Fibroblast of lung (primary cell): ENCODE measurements at regions not wholly inside any gene's neighbourhood (a gene's known extent, or its start where the extent isn't known, plus 50 kb on each side); places are given as distances from the start of the nearest gene placed in this dataset.
"Not testable (repeated sequence)": the region's sequence is repeated elsewhere in the genome, so short reads cannot be mapped to it uniquely, and the experiment has no call there.

Experiments used
- DNase-seq, 2 donors: peaks; one replicate each; pipeline versions ENCODE4 v3.0.0 to v3.0.0-alpha.2; 2010; ENCODE audit warnings: low read depth in 2 of 2
- H2AFZ ChIP-seq: 2 replicates; pipeline ENCODE4 v1.5.1; 2012; ENCODE audit warnings: low read length, control low read depth, inconsistent platforms
- H3K27ac ChIP-seq: 2 replicates; pipeline ENCODE4 v1.5.1; 2011; ENCODE audit warnings: low read length, control low read depth; ENCODE audit not compliant: insufficient read depth
- H3K27me3 ChIP-seq: 2 replicates; pipeline ENCODE4 v1.5.1; 2011; ENCODE audit warnings: mild to moderate bottlenecking, low read length; ENCODE audit not compliant: control insufficient read depth, insufficient read depth
- H3K36me3 ChIP-seq: 2 replicates; pipeline ENCODE4 v1.5.1; 2011; ENCODE audit warnings: low read length; ENCODE audit not compliant: control insufficient read depth, insufficient read depth
- H3K4me1 ChIP-seq: 2 replicates; pipeline ENCODE4 v1.5.1; 2011; ENCODE audit warnings: low read length; ENCODE audit not compliant: control insufficient read depth, insufficient read depth; ENCODE audit errors: extremely low read depth
- H3K4me2 ChIP-seq: 2 replicates; pipeline ENCODE4 v1.5.1; 2011; ENCODE audit warnings: low read length, control low read depth; ENCODE audit not compliant: insufficient read depth; ENCODE audit errors: extremely low read depth
- H3K4me3 ChIP-seq, 4 experiments: fragments of 200-600 bp in 1 of 4; sonication (generic) in 1 of 4; replicated peaks in 1 of 4; 2 replicates each; pipeline ENCODE4 v1.5.1; 2011 to 2016; ENCODE audit warnings: low read length in 4 of 4, low read depth in 3 of 4, mild to moderate bottlenecking in 3 of 4, control low read depth in 2 of 4, inconsistent platforms in 1 of 4, mixed read lengths in 1 of 4; ENCODE audit not compliant: insufficient read depth in 1 of 4; ENCODE audit errors: control extremely low read depth in 1 of 4
- H3K79me2 ChIP-seq: 2 replicates; pipeline ENCODE4 v1.5.1; 2012; ENCODE audit warnings: mild to moderate bottlenecking, low read length, inconsistent platforms; ENCODE audit not compliant: control insufficient read depth, insufficient read depth
- H3K9ac ChIP-seq: 2 replicates; pipeline ENCODE4 v1.5.1; 2011; ENCODE audit warnings: mild to moderate bottlenecking, low read length, control low read depth; ENCODE audit not compliant: insufficient read depth
- H3K9me3 ChIP-seq: 2 replicates; pipeline ENCODE4 v1.5.1; 2012; ENCODE audit warnings: low read depth, low read length; ENCODE audit not compliant: control insufficient read depth, insufficient read depth
- H4K20me1 ChIP-seq: 2 replicates; pipeline ENCODE4 v1.5.1; 2011; ENCODE audit warnings: low read length; ENCODE audit not compliant: control insufficient read depth, insufficient read depth; ENCODE audit errors: extremely low read depth
- CTCF ChIP-seq, 2 donors: IDR thresholded peaks in 1 of 2; conservative IDR thresholded peaks in 1 of 2; 1 replicate in 1 of 2; 2 replicates in 1 of 2; pipeline ENCODE4 v1.5.1; 2011 to 2012; ENCODE audit warnings: low read length in 2 of 2, control low read depth in 1 of 2, inconsistent platforms in 1 of 2, low read depth in 1 of 2, mild to moderate bottlenecking in 1 of 2
- EZH2 ChIP-seq: IDR thresholded peaks from 2 replicates; pipeline ENCODE4 v1.5.1; 2012; ENCODE audit warnings: low read length, control low read depth, mild to moderate bottlenecking; ENCODE audit errors: missing control alignments

- DNase-seq: no peak
- Histone ChIP-seq H3K4me1 (no peaks in the 10 kb centered on the region), H3K9me3 (no peaks in the 10 kb centered on the region), H3K27me3 (no peaks in the 10 kb centered on the region), H4K20me1 (no peaks in the 10 kb centered on the region), H3K27ac (no peak overlapping the region), H3K4me3 (no peak overlapping the region), H3K4me2 (no peak overlapping the region), H3K9ac (no peak overlapping the region), H3K79me2 (no peaks in the 10 kb centered on the region), H3K36me3 (no peaks in the 10 kb centered on the region), H2AFZ (no peak overlapping the region)
- TF ChIP-seq CTCF (conservative IDR thresholded peaks at IDR 0.05 in 1 of 2, IDR thresholded peaks at IDR 0.05 in 1 of 2; ENCODE audit: low read depth in 1 of 2, low read length in 2 of 2): no peak
- TF ChIP-seq EZH2: no peak
Measured at GRCh38 chr5:174918655-174919054, 194.3 kb downstream of the MSX2 start.

GRCh38 chr5:174917976-174918554 is 193.7 kb downstream of the MSX2 start:
- Histone ChIP-seq H4K20me1 (no peaks in the 10 kb centered on the region), H3K36me3 (no peaks in the 10 kb centered on the region), H3K79me2 (no peaks in the 10 kb centered on the region), H3K9me3 (no peaks in the 10 kb centered on the region), H3K4me1 (no peaks in the 10 kb centered on the region), H2AFZ (no peak overlapping the region), H3K27me3 (no peaks in the 10 kb centered on the region), H3K4me2 (no peak overlapping the region), H3K9ac (no peak overlapping the region), H3K27ac (no peak overlapping the region), H3K4me3 (no peak overlapping the region)
- no peak for DNase-seq
- no peak for TF ChIP-seq EZH2
- no peak for TF ChIP-seq CTCF (conservative IDR thresholded peaks at IDR 0.05 in 1 of 2, IDR thresholded peaks at IDR 0.05 in 1 of 2; ENCODE audit: low read depth in 1 of 2, low read length in 2 of 2)

GRCh38 chr5:174917435-174917834 is 193.1 kb downstream of the MSX2 start:
- H3K9me3 ChIP-seq: not testable (repeated sequence)

GRCh38 chr5:174916924-174917323 is 192.5 kb downstream of the MSX2 start:
- H3K27me3 ChIP-seq, H3K79me2 ChIP-seq, H2AFZ ChIP-seq, H3K4me2 ChIP-seq, H3K27ac ChIP-seq, DNase-seq, H3K4me3 ChIP-seq, H3K9ac ChIP-seq, H3K9me3 ChIP-seq, H3K36me3 ChIP-seq, H4K20me1 ChIP-seq, H3K4me1 ChIP-seq: not testable (repeated sequence)

More at GRCh38 chr5:174917435-174917834, 193.1 kb downstream of the MSX2 start:
- not testable (repeated sequence) for H2AFZ ChIP-seq, H4K20me1 ChIP-seq, H3K36me3 ChIP-seq, H3K27me3 ChIP-seq, DNase-seq, H3K4me1 ChIP-seq, H3K27ac ChIP-seq, H3K9ac ChIP-seq, H3K79me2 ChIP-seq, H3K4me3 ChIP-seq, H3K4me2 ChIP-seq
